ENCODE measurements at regions not wholly inside any gene's neighbourhood (a gene's known extent, or its start where the extent isn't known, plus 50 kb on each side); places are given as distances from the start of the nearest gene placed in this dataset.

GRCh38 chr5:56712895-56713591 is 102.3 kb upstream of the MAP3K1 start:
- H2AFZ ChIP-seq (ENCODE audit: low read depth, low read length) = no peak overlapping the region
- H3K36me3 ChIP-seq (ENCODE audit: insufficient read depth, low read length) = no peaks in the 10 kb centered on the region
- TF ChIP-seq CTCF (IDR thresholded peaks at IDR 0.05; ENCODE audit: poor library complexity, severe bottlenecking) (no peak), POLR2AphosphoS5 (IDR thresholded peaks at IDR 0.05) (no peak)
- no peaks in the 10 kb centered on the region for H3K9me2 ChIP-seq (ENCODE audit: insufficient read depth, low read length)
- no peak overlapping the region for H3K27ac ChIP-seq (ENCODE audit: low read length)
- H3K27me3 ChIP-seq (ENCODE audit: insufficient read depth, low read depth, low read length) = no peaks in the 10 kb centered on the region
- H3K79me2 ChIP-seq (replicated peaks; ENCODE audit: insufficient read depth, low read length) = no peaks in the 10 kb centered on the region
- H4K20me1 ChIP-seq (ENCODE audit: insufficient read depth) = no peaks in the 10 kb centered on the region
- no peaks in the 10 kb centered on the region for H3F3A ChIP-seq (ENCODE audit: insufficient read depth, low read length, poor library complexity, severe bottlenecking)
- H3K4me3 ChIP-seq (ENCODE audit: low read length) = no peak overlapping the region
- no peak overlapping the region for H3K9ac ChIP-seq (ENCODE audit: low read length)
- H3K4me2 ChIP-seq (ENCODE audit: low read length) = no peak overlapping the region
- no peaks in the 10 kb centered on the region for H3K9me3 ChIP-seq (ENCODE audit: low read length)

DNA sequence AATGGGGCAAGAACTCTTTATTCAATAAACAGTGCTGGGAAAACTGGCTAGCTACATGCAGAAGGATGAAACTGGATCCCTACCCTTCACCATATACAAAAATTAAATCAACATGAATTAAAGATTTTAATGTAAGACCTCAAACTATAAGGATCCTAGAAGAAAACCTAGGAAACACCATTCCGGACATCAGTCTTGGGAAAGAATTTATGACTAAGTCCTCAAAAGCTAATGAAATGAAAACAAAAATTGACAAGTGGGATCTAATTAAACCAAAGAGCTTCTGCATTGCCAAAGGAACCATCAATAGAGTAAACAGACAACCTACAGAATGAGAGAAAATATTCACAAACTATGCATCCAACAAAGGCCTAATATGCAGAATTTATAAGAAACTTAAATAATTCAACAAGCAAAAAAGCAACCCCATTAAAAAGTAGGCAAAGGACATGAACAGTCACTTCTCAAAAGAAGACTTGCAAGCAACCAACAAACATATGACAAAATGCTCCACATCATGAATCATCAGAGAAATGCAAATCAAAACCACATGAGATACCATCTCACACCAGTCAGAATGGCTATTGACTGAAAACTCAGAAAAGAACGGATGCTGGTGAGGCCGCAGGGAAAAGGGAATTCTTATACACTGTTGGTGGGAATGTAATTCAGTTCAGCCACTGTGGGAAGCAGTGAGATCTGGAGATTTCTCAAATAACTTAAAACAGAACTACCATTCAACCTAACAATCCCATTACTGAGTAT is 104.3 kb upstream of the MAP3K1 start:
- no peaks in the 10 kb centered on the region for H3K9me2 ChIP-seq (ENCODE audit: insufficient read depth, low read length)
- no peaks in the 10 kb centered on the region for H3K79me2 ChIP-seq (replicated peaks; ENCODE audit: insufficient read depth, low read length)
- H3K9me3 ChIP-seq (ENCODE audit: low read length) = no peaks in the 10 kb centered on the region
- H3F3A ChIP-seq (ENCODE audit: insufficient read depth, low read length, poor library complexity, severe bottlenecking) = no peaks in the 10 kb centered on the region
- no peak overlapping the region for H3K4me3 ChIP-seq (ENCODE audit: low read length)
- no peaks in the 10 kb centered on the region for H4K20me1 ChIP-seq (ENCODE audit: insufficient read depth)
- TF ChIP-seq TAF1 (IDR thresholded peaks at IDR 0.05; ENCODE audit: low read depth) (no peak), MXI1 (conservative IDR thresholded peaks at IDR 0.05; ENCODE audit: poor library complexity, severe bottlenecking) (no peak), RAD21 (conservative IDR thresholded peaks at IDR 0.05) (no peak), POLR2AphosphoS5 (IDR thresholded peaks at IDR 0.05) (no peak), EZH2 (IDR thresholded peaks at IDR 0.05; ENCODE audit: borderline replicate concordance, insufficient read depth, low read length, poor library complexity, severe bottlenecking) (no peak), CTCF (IDR thresholded peaks at IDR 0.05; ENCODE audit: poor library complexity, severe bottlenecking) (no peak), SMC3 (conservative IDR thresholded peaks at IDR 0.05; ENCODE audit: poor library complexity) (no peak), EP300 (conservative IDR thresholded peaks at IDR 0.05; ENCODE audit: poor library complexity, severe bottlenecking) (no peak)
- TF ChIP-seq, protein P1, sequence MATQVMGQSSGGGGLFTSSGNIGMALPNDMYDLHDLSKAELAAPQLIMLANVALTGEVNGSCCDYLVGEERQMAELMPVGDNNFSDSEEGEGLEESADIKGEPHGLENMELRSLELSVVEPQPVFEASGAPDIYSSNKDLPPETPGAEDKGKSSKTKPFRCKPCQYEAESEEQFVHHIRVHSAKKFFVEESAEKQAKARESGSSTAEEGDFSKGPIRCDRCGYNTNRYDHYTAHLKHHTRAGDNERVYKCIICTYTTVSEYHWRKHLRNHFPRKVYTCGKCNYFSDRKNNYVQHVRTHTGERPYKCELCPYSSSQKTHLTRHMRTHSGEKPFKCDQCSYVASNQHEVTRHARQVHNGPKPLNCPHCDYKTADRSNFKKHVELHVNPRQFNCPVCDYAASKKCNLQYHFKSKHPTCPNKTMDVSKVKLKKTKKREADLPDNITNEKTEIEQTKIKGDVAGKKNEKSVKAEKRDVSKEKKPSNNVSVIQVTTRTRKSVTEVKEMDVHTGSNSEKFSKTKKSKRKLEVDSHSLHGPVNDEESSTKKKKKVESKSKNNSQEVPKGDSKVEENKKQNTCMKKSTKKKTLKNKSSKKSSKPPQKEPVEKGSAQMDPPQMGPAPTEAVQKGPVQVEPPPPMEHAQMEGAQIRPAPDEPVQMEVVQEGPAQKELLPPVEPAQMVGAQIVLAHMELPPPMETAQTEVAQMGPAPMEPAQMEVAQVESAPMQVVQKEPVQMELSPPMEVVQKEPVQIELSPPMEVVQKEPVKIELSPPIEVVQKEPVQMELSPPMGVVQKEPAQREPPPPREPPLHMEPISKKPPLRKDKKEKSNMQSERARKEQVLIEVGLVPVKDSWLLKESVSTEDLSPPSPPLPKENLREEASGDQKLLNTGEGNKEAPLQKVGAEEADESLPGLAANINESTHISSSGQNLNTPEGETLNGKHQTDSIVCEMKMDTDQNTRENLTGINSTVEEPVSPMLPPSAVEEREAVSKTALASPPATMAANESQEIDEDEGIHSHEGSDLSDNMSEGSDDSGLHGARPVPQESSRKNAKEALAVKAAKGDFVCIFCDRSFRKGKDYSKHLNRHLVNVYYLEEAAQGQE (IDR thresholded peaks at IDR 0.05; ENCODE audit: borderline replicate concordance) = no peak
- no peaks in the 10 kb centered on the region for H3K36me3 ChIP-seq (ENCODE audit: insufficient read depth, low read length)
- no peak overlapping the region for H3K4me2 ChIP-seq (ENCODE audit: low read length)
- no peak overlapping the region for H2AFZ ChIP-seq (ENCODE audit: low read depth, low read length)
- no peak overlapping the region for H3K9ac ChIP-seq (ENCODE audit: low read length)
- no peaks in the 10 kb centered on the region for H3K27me3 ChIP-seq (ENCODE audit: insufficient read depth, low read depth, low read length)
- H3K27ac ChIP-seq (ENCODE audit: low read length) = no peak overlapping the region
